HUES6 (cell line): ENCODE measurements at regions not wholly inside any gene's neighbourhood (a gene's known extent, or its start where the extent isn't known, plus 50 kb on each side); places are given as distances from the start of the nearest gene placed in this dataset.

Experiments used
- H3K27ac ChIP-seq: 2 replicates; pipeline ENCODE4 v1.7.0; 2013; ENCODE audit warnings: low read depth, mild to moderate bottlenecking, low read length, inconsistent platforms
- H3K27me3 ChIP-seq: 2 replicates; pipeline ENCODE4 v1.6.1; 2013; ENCODE audit warnings: low read length; ENCODE audit not compliant: control insufficient read depth, insufficient read depth
- H3K36me3 ChIP-seq: 2 replicates; pipeline ENCODE4 v1.6.1; 2013; ENCODE audit warnings: low read length; ENCODE audit not compliant: control insufficient read depth, insufficient read depth
- H3K4me1 ChIP-seq: 2 replicates; pipeline ENCODE4 v1.6.1; 2013; ENCODE audit warnings: low read length; ENCODE audit not compliant: control insufficient read depth, insufficient read depth
- H3K4me3 ChIP-seq: 2 replicates; pipeline ENCODE4 v1.5.1; 2013; ENCODE audit warnings: low read depth, low read length
- H3K9ac ChIP-seq: one replicate; pipeline ENCODE4 v1.6.1; 2013; ENCODE audit warnings: mild to moderate bottlenecking, low read length
- H3K9me3 ChIP-seq: 2 replicates; pipeline ENCODE4 v1.6.1; 2013; ENCODE audit warnings: low read depth, low read length; ENCODE audit not compliant: control insufficient read depth, insufficient read depth

DNA sequence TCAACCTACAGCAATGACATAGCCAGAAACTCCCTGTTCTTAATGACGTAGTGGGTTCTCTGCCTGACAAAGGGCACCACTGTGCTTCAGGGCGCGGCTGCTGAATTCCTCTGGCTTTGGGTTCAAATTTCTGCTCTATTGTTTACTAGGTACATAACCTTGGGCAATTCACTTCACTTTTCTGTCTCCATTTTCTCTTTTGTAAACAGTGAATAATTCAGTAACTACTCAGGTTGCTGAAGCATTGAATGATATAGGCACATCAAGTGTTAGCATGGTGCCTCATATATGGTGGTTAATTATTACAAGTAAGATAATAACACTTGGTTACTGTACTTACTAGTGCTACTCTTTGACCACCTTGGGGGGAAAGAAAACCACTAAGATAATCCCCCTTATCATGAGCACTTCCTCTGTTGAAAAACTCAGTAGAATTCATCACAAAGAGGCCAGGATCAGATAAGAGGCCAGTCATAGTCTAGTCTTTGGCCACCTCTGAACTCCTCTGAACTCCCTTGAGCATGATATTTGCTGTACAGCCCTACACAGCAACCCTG lies 92.0 kb upstream of the AHR start:
- Histone ChIP-seq H3K27ac (no peak overlapping the region), H3K4me1 (peaks cover 4% of the 10 kb centered on the region; the same call in 1 of the 2 replicates), H3K36me3 (no peaks in the 10 kb centered on the region), H3K9ac (no peak overlapping the region), H3K4me3 (no peak overlapping the region), H3K27me3 (no peaks in the 10 kb centered on the region), H3K9me3 (no peaks in the 10 kb centered on the region)

DNA sequence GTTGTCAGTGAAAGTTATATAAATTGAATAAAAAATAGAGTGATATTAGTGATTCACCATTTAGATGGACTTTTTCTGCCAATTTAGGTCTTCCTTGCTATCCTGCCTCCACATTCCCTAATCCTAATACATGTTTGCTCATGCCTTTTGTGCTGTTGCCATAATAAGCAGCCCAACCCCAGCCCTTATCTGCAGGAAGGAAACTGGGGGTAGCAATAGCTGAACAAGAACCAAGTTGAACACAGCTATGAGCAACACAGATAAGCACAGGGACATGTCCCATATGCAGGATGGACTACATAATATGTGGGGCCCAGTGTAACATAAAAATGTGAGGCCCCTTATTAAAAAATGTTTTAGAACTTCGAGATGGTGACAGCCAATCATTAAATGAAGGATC lies 91.2 kb upstream of the AHR start:
- Histone ChIP-seq H3K4me3 (no peak overlapping the region), H3K36me3 (no peaks in the 10 kb centered on the region), H3K9me3 (no peaks in the 10 kb centered on the region), H3K4me1 (peaks cover 4% of the 10 kb centered on the region; the same call in 1 of the 2 replicates), H3K27ac (no peak overlapping the region), H3K9ac (no peak overlapping the region), H3K27me3 (no peaks in the 10 kb centered on the region)

DNA sequence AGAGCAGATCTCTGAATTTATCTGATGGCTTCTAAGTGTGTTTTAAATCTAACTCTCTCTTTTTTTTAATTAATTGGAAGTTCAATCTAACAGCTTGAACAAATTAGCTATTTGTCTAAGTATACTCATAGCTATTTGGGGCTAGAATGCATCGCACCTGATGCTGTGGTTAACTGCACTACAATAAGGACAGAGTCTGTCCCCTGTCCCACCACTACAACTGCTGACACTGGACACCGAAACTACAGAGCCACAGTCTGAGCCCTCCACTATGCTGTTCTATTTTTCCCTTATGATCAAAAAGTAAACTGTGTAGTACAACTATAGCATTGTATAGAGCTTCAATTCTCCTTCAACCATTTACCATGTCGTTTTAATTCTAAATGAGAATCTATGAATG lies 89.4 kb upstream of the AHR start:
- no peak overlapping the region for H3K4me3 ChIP-seq
- no peaks in the 10 kb centered on the region for H3K9me3 ChIP-seq
- no peak overlapping the region for H3K27ac ChIP-seq
- H3K36me3 ChIP-seq = no peaks in the 10 kb centered on the region
- H3K27me3 ChIP-seq = no peaks in the 10 kb centered on the region
- no peak overlapping the region for H3K9ac ChIP-seq
- peaks cover 4% of the 10 kb centered on the region; the same call in 1 of the 2 replicates for H3K4me1 ChIP-seq

DNA sequence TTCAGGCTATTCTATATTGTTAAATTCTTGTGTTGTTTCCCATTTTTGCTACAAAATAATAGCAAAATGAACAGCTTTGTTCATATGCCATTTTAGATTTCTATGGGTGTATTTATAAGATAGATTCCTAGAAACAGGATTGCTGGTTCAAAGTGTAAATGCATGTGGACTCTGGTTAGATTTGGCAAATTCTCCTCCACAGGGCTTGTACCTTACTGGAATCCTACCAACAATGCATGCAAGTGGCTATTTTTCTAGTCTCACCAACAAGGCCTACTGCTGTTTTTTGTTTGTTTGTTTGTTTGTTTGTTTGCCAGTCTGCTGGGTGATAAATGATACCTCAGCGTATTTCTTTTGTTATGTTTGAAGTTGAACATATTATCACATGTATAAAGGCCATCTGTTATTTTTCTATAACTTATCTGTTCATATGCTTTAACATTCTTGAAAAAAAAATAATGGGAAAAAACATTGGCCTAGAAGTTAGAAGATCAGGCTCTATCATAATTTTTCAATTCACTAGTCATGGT lies 87.1 kb upstream of the AHR start:
- Histone ChIP-seq H3K27me3 (no peaks in the 10 kb centered on the region), H3K9me3 (peaks cover 5% of the 10 kb centered on the region; the same call in 1 of the 2 replicates), H3K27ac (no peak overlapping the region), H3K4me1 (peaks cover 1% of the 10 kb centered on the region; the same call in 1 of the 2 replicates), H3K36me3 (no peaks in the 10 kb centered on the region), H3K9ac (no peak overlapping the region), H3K4me3 (no peak overlapping the region)

DNA sequence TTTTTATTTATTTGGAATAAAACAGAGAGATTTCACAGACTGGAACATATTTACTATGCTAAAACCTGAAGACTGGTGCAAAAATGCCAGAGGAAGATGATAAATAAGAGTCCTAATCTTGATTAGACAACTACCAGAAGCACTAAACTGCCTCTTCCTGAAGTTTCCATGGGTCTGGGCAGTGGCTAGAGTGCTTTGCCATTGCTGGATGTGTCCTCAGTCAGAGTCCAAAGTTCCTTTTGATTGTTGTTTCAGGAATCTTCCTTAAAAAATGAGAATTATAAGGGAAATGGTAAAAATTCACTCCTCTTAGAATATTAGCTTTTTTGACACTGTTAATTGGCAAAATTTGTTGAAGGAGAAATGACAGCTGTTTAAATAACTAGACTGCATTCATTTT lies 86.3 kb upstream of the AHR start:
- Histone ChIP-seq H3K9ac (no peak overlapping the region), H3K36me3 (no peaks in the 10 kb centered on the region), H3K4me3 (no peak overlapping the region), H3K27ac (no peak overlapping the region), H3K9me3 (peaks cover 5% of the 10 kb centered on the region; the same call in 1 of the 2 replicates), H3K27me3 (no peaks in the 10 kb centered on the region), H3K4me1 (no peaks in the 10 kb centered on the region)

DNA sequence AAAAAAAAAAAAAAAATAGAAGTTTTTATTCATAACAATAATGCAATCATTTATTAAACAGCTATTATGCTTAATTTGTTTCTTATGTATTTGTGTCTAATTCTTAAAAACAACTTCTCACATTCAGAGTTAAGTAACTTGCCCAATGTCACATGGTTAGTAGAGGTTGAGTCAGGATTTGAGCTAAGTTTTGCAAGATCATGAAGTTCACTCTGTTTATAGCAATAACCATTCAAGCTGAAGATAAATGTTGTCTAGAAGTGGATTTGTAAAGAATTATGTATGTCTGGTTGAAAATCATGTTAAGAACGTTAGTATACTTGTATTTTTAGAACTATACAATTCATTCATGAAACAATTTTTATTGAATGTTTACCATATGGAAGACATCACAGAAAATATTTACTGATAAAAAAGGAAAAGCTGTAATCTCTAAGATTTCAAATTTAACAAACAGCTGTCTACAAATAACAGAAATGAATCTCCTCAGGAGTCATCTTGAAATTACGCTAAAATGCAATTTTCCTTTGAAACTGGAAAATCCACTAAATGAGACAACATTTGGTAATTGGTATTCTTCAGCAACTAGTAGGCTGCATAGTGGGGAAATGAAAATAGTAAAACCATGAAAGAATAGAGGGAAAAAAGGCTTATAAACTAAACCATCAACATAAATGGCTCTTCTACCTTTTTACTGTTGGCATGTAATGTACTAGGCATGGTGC lies 70.5 kb upstream of the AHR start:
- H3K9me3 ChIP-seq = no peaks in the 10 kb centered on the region
- H3K9ac ChIP-seq = no peak overlapping the region
- no peaks in the 10 kb centered on the region for H3K27me3 ChIP-seq
- no peaks in the 10 kb centered on the region for H3K4me1 ChIP-seq
- H3K27ac ChIP-seq = no peak overlapping the region
- no peak overlapping the region for H3K4me3 ChIP-seq
- no peaks in the 10 kb centered on the region for H3K36me3 ChIP-seq

DNA sequence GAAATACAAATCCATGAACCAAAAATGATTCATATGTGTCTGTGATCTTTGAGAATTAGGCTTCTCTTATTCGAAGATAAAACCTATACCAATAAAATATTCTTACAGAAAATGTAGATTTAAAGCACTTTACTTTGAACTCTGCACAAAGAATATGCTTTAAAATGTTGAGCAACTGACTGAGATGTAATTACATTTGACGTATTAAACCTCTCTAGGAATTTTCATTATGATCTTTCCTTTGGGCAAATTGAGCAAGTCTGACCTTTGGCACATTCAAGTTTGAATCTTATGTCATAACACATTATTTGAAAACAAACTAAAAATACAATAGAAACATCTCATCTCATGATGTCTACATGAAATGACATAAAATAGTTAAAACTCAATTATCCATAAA lies 69.2 kb upstream of the AHR start:
- Histone ChIP-seq H3K4me1 (no peaks in the 10 kb centered on the region), H3K9me3 (no peaks in the 10 kb centered on the region), H3K4me3 (no peak overlapping the region), H3K9ac (no peak overlapping the region), H3K27ac (no peak overlapping the region), H3K27me3 (no peaks in the 10 kb centered on the region), H3K36me3 (no peaks in the 10 kb centered on the region)

DNA sequence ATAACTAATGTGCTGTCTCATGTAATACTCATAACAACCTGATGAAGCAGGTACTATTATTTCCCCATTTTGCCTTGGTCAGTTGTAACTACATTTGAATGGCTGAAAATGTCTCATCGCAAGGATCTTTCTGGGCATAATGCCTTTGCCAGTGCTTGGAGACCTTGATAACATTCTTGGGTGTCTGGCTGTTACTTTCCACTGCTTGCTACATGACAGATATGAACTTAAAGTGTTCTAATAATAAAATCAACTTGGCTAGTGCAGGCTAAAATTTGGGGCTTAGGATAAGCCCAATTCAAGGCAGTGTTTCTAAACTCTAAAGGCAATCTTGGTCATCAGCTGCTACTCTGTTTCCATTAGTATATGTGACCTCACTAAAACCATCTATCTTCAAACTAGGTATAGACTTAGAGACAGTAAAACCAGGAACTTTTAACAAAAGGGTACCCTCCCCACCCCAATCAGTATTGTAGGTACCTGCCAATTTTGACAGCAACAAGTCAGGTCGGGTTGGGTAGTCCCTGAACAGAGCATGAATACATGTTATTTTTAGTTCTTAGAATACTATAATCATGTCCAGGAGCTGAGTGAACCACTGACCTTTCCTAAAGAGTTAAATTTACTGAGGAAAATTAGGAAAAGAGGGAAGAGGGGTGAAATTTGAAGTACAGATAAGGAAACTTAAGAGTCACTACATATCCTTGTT lies 68.2 kb upstream of the AHR start:
- no peak overlapping the region for H3K4me3 ChIP-seq
- no peak overlapping the region for H3K9ac ChIP-seq
- H3K4me1 ChIP-seq = no peaks in the 10 kb centered on the region
- no peaks in the 10 kb centered on the region for H3K9me3 ChIP-seq
- H3K27ac ChIP-seq = no peak overlapping the region
- H3K36me3 ChIP-seq = no peaks in the 10 kb centered on the region
- no peaks in the 10 kb centered on the region for H3K27me3 ChIP-seq

DNA sequence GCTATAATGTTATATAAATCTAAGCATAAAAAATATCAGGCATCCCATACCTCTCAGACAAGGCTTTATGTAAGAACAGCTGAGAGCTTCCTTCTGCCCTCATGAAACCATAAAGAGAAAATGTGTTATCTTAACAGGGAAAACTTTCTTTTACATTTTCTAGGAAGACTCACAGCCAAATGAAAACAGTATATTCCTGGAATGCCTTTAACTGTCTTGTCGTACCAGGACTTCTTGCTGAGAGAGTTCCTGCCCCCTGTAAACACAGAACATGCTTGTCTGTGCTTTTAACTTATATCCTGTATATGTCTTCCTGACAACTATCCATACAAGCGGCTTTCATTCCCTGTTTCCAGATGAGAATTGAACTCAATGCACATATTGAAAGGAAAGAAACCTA lies 64.8 kb upstream of the AHR start:
- H3K4me3 ChIP-seq = no peak overlapping the region
- H3K4me1 ChIP-seq = no peaks in the 10 kb centered on the region
- no peaks in the 10 kb centered on the region for H3K27me3 ChIP-seq
- no peaks in the 10 kb centered on the region for H3K36me3 ChIP-seq
- H3K27ac ChIP-seq = no peak overlapping the region
- H3K9ac ChIP-seq = no peak overlapping the region
- H3K9me3 ChIP-seq = no peaks in the 10 kb centered on the region

DNA sequence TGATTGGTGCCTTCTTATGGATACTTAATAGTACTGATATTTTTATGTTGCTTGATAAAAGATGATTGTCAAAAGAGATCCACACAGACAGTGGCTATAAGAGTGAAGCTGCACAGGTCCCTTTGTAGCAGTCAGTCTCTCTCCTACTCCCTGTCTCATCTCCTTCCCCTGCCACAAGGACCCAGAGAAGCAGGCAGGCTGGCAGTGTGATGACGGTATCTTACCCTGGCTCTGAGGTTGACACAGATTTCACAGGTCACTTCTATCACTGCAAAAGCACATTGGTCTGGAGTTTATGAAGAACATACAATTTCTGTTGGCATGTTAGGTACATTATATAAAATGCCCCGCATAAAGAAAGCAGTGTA lies 64.4 kb upstream of the AHR start:
- no peak overlapping the region for H3K4me3 ChIP-seq
- H3K9ac ChIP-seq = no peak overlapping the region

DNA sequence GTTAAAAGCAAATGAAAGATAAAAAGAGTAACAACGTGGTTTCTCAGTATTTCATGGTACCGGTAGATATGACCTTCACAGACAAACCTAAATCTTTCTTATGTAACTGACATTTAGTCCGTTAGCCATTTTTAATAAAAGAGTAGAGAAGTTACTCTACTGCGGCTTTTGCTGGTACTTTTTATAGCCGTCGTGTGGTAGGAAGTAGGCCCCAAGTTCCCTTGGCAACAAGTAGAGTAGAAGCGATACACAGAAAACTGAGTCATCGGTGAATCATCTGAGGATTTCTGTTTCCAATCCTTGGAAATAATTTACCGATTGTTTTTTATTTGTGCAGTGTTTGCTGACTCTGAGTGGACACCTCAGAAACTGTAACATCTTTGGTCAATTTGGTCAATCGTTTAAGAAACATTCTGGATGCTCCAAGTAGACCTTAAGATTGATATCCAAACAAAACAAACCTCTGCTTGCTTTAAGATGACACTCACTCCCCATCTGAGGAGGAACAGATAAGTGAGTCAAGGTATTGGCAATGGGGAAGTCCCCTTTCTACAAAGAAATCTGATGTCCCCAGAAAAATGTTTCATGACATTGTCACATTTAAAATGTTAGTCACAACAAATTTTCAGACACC lies 63.9 kb upstream of the AHR start:
- Histone ChIP-seq H3K4me3 (no peak overlapping the region), H3K36me3 (no peaks in the 10 kb centered on the region), H3K9ac (no peak overlapping the region), H3K4me1 (no peaks in the 10 kb centered on the region), H3K27me3 (no peaks in the 10 kb centered on the region), H3K9me3 (no peaks in the 10 kb centered on the region), H3K27ac (no peak overlapping the region)

More for the DNA sequence above, 64.4 kb upstream of the AHR start:
- H3K36me3 ChIP-seq = no peaks in the 10 kb centered on the region
- no peaks in the 10 kb centered on the region for H3K4me1 ChIP-seq
- no peaks in the 10 kb centered on the region for H3K9me3 ChIP-seq
- H3K27ac ChIP-seq = no peak overlapping the region
- H3K27me3 ChIP-seq = no peaks in the 10 kb centered on the region
